ENCODE measurements at regions not wholly inside any gene's neighbourhood (a gene's known extent, or its start where the extent isn't known, plus 50 kb on each side); places are given as distances from the start of the nearest gene placed in this dataset.

DNA sequence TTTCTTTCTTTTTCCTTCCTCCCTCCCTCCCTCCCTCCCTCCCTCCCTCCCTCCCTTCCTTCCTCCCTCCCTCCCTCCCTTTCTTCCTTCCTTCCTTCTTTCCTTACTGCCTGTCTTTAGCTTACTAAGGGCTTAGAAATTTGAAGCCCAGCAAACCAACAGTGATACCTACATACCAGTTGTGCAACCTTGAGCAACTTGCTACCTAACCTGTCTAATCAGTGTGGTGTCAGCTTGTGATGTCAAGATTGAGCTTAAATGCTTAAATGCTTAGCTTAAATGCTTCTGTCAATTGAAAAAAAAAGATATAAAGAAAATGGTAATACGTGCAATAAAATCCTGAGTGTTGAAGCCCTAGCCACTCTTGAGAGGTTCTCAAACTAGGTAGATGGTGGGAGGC is 728.6 kb downstream of the TRIML1 start:
- DNase-seq: no peak

DNA sequence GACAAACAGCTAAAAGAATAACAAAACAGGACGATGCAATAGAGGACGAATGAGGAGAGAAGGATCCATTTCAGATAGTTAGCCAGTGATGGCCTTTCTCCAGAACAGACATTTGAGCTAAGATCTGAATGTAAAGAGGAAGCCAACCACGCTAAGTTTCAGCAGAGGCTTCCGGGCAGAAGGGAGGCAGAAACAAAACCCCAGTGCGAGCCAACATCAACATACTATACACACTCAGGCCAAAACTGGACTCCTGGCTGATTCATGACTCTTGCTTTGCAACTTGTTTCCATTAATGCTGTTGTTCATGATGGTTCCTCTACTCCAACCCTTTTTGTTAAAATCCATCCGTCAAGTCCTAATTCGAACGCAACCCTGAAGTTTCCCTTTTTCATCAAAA is 730.3 kb downstream of the TRIML1 start:
- DNase-seq: no peak

DNA sequence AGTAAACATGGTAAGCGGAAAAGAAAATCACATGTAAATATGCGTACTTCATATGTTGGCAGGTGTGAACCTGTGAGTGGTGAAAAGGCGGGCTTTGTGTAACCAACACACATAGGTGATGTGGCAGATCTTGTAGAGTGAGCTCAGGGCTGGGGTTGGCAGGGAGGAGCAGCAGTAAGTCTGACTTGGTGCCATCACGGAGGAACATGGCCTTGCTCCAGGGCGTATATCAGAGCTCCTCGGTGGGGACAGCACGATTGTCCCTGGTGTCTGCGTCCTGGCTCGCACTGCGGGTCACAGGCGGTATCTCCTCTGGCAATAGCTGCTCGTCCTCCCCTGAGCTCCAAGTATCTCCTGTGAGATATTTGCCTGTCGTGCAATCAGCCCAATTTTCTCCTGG is 733.6 kb downstream of the TRIML1 start:
- no peak for DNase-seq

DNA sequence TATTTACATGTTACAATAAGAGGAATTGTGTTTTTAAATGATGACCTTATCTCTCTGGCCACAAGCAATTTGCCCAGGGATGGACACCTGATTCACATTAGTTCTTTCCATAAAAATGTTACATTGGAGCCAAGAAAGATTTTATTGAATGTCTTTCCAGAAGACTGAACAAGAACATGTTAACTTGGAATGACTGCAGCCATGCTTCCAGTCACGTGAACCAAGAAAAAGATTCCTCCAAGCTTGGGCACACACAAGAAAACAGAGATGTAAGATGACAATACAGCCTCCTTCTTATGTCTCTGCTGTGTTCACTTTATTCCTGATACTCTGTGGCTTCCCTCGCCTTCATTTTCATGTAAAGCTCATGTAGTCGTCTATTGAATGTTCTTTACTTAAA is 737.6 kb downstream of the TRIML1 start:
- DNase-seq: no peak

DNA sequence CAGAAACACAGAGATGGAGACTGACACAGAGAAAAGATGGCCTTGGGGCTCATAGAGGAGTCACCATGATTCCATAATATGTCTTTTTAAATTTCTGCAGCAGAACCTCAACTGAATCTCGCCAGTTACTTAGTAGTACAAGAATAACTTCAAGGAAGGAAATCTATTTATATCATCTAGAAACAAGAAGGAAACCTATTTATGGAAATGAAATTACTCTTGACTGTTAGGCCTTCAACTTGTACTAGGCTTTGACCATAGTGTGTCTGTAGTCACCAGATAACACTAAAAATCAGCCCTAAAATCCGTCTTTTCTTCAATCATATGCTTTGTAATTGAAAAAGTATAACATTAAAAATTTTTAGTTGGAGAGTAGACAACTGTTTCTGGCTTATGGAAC is 740.4 kb downstream of the TRIML1 start:
- DNase-seq: no peak

DNA sequence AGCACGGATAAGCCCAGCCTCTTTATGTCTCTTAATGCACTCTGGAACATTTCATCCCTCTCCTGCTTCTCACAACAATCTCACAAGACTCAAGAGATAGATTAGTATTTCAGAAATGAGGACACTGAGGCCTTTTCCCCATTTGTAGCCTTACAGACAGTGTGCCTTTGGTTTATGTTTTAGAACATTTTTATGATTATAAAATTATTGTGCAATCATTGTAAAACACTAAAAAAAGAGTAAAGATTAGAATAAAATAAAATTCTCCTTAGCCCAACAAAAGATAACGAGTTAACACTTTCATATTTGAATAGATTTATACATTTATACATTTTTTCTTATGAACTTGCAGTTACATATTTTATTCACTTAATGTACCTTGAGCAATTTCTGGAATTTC is 748.7 kb downstream of the TRIML1 start:
- no peak for DNase-seq

DNA sequence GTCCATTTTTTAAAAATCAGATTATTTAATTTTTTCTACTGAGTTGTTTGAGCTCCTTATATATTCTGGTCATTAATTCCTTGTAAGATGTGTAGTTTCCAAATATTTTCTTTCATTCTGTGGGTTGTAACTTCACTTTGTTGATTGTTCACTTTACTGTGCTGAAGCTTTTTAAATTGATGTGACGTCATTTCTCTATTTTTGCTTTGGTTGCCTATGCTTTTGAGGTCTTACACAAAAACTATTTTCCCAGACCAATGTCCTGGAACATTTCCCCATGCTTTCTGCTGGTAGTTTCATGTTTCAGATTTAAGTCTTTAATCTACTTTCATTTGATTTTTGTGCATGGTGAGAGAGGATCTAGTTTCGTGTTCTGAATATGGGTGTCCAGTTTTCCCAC is 753.6 kb downstream of the TRIML1 start:
- no peak for DNase-seq

DNA sequence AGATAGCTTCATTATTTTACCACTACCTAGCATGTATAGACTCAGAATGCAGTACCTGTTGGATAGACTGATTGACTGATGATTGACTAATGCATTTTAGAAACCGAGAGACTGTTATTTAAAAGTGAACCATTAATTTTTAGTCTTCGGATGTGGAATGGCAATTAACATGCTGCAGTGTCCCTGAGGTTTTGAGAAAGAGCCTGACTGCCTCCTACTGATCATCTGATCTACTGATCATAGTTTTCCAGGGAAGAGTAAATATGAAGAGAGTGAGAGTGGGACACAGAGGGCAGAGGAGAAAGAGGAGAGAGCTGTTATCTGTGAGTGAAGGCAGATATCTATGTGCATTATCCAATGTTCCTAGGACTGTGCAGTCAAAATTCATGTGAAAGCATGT is 764.7 kb downstream of the TRIML1 start:
- DNase-seq: no peak

DNA sequence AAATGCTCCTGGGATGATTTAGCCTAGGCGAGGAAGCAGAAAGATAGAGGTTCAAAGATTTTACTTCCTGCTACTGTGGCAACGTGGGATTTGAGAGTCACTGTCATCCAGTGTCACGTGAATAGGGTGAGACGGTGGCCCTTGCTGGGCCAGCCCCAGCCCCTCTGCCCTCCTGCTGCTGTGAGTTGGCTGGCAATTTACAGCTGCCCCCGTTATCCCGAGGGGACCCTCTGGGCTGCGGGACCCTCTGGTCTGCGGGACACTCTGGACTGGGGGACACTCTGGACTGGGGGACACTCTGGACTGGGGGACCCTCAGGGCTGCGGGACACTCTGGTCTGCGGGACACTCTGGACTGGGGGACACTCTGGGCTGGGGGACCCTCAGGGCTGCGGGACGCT is 765.4 kb downstream of the TRIML1 start:
- no peak for DNase-seq

DNA sequence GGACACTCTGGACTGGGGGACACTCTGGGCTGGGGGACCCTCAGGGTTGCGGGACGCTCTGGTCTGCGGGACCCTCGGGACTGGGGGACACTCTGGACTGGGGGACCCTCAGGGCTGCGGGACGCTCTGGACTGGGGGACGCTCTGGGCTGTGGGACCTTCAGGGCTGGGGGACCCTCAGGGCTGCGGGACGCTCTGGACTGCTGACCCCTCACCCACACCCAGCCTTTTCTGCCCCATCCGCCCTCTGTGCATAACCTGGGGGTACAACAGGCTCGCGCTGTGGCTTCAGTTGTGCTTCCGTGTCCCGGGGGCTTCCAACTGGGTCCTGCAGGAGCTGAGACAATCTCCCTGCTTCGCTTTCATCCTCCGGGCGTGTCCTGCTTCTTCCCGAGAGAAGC is 766.0 kb downstream of the TRIML1 start:
- DNase-seq: no peak

DNA sequence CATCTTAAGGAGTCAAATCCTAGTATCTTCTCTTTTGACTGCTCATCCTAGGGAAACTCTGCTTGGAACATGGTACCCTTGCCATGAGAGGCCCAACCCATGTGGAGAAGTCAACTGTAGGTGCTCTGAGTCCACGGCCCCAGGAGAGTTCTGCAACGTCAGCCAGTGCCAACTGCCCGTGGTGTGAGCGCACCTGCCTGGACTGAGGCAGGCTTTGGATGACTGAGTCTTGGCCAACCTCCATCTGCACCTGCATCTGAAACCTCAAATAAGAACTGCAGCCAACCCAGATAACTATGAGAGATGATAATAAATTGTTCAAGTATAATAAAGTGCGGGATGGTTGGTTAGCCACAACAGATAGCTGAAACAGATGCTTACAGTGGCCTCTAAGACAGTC is 772.0 kb downstream of the TRIML1 start:
- peak; percentile 68 for DNase-seq

DNA sequence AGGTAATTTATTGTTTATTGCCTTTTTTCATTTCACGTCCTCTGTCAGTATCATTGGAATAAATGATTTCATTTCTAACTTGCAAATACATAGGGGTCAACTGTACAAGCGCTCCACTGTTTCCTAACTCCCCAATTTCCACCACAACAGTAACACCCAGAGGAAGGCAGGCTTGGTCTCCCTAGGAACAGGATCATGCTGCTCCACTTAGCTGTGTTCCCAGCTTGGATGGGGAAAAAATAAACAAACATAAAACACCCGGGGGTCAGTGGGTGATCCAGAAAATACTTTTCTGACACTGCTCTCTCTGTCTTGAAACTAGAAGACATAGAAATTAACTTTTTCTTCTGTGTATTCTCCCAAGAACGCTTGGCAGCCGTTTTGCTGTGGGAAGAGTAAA is 772.5 kb downstream of the TRIML1 start:
- no peak for DNase-seq

DNA sequence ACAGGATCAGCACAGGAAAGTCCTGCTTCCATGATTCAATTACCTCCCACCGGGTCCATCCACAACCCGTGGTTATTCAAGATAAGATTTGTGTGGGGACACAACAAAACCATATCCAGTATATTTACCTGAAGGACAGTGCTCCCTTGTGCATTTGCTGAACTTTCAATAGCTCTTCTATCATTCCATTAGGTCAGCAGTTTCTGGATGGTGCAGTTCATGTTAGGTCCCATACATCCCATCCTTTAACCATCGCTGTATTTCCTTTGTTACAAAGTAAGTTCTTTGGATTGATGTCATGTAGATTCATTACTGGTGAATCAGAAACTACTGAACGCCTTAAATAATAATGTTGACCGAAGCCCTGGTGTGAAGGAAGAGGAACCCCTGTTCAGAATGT is 775.9 kb downstream of the TRIML1 start:
- DNase-seq: no peak

DNA sequence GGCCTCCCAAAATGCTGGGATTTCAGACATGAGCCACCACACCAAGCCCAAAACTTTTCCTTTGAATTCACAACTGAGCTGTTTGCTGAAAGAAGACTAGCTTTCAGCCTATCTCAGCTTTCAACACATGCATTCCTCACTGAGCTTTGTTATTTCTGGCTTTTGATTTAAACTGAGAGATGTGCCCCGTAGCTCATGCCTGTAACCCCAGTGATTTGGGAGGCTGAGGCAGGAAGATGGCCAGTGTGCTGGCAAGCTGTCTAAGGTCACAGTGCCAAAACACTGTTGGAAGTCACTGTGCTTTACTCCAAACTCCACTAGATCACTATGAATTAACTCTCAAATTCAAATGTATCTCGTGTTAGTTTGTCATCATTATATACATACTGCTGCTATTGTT is 779.5 kb downstream of the TRIML1 start:
- no peak for DNase-seq

DNA sequence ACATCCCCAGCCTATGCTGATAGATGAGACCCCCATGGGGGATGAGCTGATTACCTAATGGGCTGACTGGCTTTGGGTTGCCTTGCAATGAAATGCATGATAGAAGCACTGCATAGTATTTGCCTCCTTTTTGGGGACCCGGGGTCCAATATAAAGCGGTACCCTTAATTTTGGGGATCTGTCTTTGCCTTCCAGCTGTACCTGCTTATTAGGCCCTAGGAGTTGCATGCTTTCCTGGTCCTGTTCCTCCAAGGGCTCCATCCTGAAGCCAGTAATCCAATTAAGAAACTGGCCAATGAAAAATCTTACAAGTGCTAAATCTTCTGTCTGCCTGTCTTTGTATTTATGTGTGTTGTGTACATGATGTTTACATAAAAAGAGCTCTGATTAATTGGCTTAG is 791.6 kb downstream of the TRIML1 start:
- no peak for DNase-seq

DNA sequence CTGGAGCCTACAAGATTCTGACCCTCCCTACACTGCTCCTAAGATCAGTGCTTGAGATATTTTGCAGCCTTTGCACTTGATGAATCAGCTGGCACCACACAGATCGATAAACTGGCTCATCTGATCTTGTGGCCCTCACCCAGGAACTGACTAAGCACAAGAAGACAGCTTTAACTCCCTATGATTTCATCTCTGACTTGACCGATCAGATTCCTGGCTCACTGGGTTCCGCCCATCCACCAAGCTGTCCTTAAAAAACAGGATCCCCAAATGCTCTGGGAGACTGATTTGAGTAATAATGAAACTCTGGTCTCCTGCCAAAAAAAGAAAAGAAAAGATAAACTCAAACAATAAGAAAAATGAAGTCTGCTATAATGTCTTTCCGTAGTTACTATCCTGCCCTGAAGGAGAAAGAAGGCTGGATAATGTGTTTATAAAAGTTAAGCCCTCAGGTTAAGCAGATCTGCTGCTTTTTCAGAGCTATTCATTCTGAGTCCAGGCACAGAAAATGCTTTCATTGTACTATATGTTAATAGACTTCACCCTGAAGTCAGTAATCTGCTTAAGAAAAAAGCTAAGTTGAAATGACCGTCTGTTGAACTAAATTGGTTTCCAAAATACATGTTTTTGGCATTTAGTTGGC is 795.2 kb downstream of the TRIML1 start:
- DNase-seq: no peak

DNA sequence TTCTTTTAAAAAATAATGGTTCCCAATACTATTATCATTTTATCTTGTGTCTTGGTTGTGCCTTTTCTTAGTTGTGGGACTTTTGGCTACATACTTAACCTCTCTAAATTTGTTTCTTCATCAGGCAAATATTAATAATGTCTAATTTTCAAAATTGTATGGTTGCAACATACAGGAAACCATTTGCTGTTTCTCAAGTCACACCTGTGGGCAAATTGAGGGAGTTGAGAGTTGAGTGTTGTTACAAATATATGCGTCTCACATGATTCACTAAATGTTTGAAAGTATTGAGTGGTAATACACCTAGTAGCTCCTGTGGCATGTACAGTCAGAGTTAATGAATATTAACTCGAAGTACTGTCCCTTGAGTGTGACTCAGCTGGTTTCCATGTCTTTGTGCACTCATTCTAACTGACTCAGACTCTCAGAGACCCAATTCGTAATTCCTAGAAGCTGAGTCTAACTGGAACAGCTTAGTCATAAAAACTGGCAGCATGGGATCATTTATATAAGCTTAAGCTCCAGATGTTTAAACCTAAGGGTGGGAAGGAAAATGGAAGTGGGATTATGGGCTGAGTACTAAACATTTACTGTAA is 802.4 kb downstream of the TRIML1 start:
- DNase-seq: no peak

DNA sequence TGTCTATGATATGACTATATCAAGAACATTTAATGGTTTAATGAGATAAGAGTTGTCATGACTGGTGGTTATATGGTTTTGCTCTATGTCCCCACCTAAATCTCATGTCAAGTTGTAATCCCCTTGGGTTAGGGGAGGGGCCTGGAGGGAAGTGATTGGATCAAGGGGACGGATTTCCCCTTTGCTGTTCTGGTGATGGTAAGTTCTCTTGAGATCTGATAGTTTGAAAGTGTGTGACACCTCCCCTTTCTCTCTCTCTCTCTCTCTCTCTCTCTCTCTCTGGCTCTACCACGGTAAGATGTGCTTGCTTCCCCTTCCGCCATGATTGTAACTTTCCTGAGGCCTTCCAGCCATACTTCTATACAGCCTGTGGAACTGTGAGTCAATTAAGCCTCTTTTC is 803.4 kb downstream of the TRIML1 start:
- DNase-seq: no peak

DNA sequence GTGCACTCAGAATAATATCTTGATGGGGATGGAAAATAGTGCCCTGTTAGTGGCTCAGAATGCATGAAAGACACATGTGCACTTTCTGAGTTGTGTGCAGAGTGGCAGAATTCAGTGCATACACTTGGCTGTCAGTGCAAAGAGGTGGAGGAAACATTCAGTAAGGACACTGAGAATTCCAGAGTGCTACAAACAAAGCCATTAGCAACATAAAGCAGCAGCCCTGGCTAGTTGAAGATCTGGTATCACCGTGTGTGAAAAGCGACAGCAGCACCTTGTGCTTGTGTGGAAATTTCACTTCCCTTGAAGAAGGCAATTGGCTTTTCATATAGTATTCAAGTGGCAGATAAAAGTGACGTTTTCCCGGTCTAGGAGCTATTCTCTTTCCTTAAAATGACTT is 810.4 kb downstream of the TRIML1 start:
- DNase-seq: no peak

DNA sequence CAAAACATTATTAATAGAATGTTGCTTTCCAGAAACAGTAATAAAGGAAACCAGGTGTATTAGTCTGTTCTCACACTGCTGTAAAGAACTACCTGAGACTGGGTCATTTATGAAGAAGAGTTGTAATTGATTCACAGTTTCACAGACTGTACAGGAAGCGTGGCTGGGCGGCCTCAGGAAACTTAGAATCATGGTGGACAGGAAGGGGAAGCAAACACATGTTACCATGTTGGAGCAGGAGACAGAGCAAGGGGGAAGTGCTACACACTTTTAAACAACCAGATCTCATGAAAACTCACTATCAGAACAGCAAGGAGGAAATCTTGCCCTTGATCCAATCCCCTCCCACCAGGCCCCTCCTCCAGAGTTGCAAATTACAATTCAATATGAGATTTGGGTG is 815.8 kb downstream of the TRIML1 start:
- no peak for DNase-seq

DNA sequence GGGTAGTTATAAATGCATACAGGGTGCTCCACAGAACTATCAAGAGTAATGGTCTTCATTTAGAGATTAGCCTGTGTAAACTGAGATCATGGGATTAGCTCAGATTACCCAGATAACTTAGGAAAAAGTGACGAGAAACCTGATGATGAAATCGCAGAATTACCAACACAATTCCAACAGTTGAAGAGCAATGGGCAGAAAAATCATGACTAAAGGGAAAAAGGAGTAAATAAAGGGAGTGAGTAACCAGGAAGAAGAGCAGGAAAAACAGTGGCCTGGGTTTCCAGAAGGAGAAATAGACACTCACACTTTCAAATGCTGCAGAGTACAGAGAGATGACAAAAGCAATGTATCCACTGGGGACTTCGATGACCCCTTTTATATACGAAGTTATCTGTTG is 817.3 kb downstream of the TRIML1 start:
- DNase-seq: no peak

DNA sequence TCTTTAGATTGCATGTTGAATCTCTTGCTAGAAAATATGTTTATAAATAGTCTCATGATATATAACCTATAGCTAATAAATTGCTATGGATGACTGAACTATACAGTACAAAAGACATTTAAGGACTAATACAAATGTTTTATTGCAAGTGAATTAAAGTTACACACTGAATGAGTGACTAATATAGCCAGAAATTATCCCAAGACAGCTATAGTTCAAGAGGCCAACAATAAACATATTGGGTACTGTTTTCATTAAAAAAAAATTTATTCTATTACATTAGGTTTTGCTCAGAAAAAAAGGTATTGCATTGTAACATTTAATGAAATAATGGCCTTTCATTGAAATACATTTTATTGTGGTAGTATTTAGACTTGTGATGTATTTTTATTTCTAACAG is 819.1 kb downstream of the TRIML1 start:
- DNase-seq: no peak

DNA sequence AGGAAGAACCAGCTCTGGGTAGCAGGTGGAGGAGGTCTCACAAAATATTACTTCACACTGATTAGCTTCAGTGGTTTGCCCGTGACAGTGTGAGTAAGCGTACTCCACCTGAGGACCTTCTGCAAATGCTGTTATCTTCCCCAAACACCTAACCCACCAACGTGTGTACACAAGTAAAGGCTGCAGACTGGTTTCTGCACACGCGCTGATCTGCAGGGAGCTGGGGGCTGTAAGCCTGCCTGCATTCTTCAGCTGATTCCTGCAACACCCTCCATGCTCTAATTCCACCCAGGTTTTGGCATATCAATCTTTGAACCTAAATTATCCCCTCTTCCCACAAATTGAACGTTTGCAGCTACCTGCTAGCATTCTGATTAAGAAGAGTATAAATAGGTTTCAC is 820.2 kb downstream of the TRIML1 start:
- DNase-seq: no peak

DNA sequence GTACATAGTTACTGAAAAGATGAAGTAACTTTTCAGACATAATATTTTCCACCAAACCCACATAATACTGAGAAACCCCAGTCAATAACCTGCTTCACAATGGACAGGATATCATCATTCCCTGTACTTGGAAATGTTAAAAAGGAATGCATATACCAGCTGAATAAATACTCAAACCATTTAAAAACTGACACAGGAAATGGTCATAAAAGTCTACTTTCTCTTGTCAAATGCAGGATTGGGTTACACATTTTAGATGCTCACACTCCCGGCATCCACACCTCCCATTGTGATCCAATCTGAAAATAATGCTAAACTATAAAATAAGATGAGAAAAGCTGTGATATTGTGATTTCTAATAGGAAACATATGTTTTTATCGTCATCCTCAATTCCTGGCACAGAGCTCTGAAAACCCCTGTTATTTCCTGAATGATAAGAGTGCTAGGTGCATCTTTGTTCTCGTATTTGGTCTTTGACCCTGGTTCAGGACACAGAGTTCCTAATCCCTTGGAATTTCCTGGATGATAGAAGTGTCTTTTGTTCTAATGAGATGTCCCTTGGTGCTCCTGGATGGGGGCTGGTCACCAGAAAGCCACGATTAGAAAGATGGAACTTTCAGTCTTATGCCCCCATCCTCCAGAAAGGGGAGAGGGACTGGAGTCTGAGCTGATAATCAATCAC is 821.3 kb downstream of the TRIML1 start:
- no peak for DNase-seq

DNA sequence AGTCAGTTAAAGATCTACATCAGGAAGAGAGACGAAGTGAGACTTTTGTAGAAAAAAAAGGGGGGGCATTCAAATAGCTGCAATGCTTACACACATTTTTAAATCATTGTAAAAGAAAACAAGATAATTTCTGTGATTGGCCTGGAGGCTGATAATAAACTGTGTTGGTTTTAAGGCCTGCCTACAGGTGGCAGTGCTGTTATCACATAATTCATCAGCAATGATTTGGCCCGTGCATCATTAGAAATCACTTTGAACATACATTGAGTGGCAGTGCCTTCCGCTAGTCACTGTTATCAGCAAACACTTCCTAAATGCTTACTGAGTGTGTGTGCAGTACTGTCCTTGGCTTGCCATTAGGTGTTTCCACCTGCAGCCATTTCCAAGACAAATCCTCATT is 831.9 kb downstream of the TRIML1 start:
- DNase-seq: peak; percentile 33
